ENCODE measurements at regions not wholly inside any gene's neighbourhood (a gene's known extent, or its start where the extent isn't known, plus 50 kb on each side); places are given as distances from the start of the nearest gene placed in this dataset.

DNA sequence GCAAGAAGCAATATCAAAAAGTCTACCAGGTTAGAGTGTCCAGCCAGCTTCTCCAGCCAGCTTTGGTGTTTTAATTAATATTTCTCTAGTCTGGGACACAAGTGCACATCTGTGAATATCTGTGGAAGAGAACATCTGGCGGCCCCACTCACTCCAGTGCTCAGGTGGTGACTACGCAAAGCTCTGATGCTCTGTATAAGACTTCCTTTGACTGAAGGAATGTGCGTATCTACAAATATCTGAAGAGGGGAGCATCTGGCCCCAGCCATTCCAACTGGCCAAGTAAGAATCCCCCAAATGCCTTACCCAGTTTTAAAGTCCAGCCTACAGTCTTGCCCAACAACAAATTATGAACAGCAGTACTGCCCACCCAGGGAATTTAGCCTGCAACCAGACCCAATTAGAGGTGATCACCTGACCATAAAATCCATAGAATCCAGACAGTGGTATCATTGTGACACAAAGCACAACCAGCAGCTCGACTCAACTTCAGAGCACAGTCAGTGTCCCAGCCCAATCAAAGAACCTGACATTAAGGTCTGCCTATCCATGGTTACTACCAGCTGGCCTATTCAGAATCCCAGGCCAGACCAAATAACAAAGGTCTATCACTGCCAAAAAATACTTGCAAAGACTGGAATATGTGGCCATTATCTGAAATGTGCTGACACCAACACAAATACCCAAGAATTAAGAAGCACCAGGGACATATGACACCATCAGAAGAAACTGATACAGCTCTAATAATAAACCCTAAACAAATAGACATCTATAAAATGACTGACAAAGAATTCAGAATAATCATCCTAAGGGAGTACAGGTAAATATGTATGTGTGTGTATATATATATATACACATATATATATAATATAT is 76.1 kb upstream of the MANEA start:
- no peaks in the 10 kb centered on the region for H3K27me3 ChIP-seq
- no peak for TF ChIP-seq POLR2A (IDR thresholded peaks at IDR 0.05)
- TF ChIP-seq, protein P1, sequence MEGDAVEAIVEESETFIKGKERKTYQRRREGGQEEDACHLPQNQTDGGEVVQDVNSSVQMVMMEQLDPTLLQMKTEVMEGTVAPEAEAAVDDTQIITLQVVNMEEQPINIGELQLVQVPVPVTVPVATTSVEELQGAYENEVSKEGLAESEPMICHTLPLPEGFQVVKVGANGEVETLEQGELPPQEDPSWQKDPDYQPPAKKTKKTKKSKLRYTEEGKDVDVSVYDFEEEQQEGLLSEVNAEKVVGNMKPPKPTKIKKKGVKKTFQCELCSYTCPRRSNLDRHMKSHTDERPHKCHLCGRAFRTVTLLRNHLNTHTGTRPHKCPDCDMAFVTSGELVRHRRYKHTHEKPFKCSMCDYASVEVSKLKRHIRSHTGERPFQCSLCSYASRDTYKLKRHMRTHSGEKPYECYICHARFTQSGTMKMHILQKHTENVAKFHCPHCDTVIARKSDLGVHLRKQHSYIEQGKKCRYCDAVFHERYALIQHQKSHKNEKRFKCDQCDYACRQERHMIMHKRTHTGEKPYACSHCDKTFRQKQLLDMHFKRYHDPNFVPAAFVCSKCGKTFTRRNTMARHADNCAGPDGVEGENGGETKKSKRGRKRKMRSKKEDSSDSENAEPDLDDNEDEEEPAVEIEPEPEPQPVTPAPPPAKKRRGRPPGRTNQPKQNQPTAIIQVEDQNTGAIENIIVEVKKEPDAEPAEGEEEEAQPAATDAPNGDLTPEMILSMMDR (IDR thresholded peaks at IDR 0.05) = no peak
- H3K9me3 ChIP-seq = no peaks in the 10 kb centered on the region
- H3K4me1 ChIP-seq = no peaks in the 10 kb centered on the region
- no peak overlapping the region for H3K4me3 ChIP-seq (replicated peaks in 1 of 3)
- 95 to 99% methylated on average over 4 of the region's 4 CpGs for WGBS, 2 donors
- H3K27ac ChIP-seq = no peak overlapping the region
- H3K36me3 ChIP-seq = no peaks in the 10 kb centered on the region
- DNase-seq = no peak
- intact Hi-C loops (cut with DNase I) = no loop called here

GRCh38 chr6:95503568-95503967 is 73.8 kb upstream of the MANEA start:
- Histone ChIP-seq H3K27ac (no peak overlapping the region), H3K27me3 (no peaks in the 10 kb centered on the region), H3K4me3 (replicated peaks in 1 of 3) (no peak overlapping the region), H3K4me1 (no peaks in the 10 kb centered on the region), H3K9me3 (no peaks in the 10 kb centered on the region), H3K36me3 (no peaks in the 10 kb centered on the region)
- 90 to 97% methylated on average over 1 of the region's 1 CpG for WGBS, 2 donors
- no peak for DNase-seq
- TF ChIP-seq, protein P1 (IDR thresholded peaks at IDR 0.05) = no peak
- no peak for TF ChIP-seq POLR2A (IDR thresholded peaks at IDR 0.05)
- intact Hi-C loops (cut with DNase I) = no loop called here

- no peak overlapping the region for H3K4me3 ChIP-seq (replicated peaks in 1 of 3)
- no peaks in the 10 kb centered on the region for H3K4me1 ChIP-seq
- H3K27me3 ChIP-seq = no peaks in the 10 kb centered on the region
- 37 to 38% methylated on average over 4 of the region's 4 CpGs for WGBS, 2 donors
- intact Hi-C loops (cut with DNase I) = no loop called here
- H3K27ac ChIP-seq = no peak overlapping the region
- no peaks in the 10 kb centered on the region for H3K9me3 ChIP-seq
- no peak for TF ChIP-seq POLR2A (IDR thresholded peaks at IDR 0.05)
- TF ChIP-seq, protein P1 (IDR thresholded peaks at IDR 0.05) = no peak
- no peaks in the 10 kb centered on the region for H3K36me3 ChIP-seq
- DNase-seq = no peak
Observed at GRCh38 chr6:95511404-95511803, 65.9 kb upstream of the MANEA start.

- intact Hi-C loops (cut with DNase I) = no loop called here
- Histone ChIP-seq H3K27me3 (no peaks in the 10 kb centered on the region), H3K4me1 (no peaks in the 10 kb centered on the region), H3K27ac (no peak overlapping the region), H3K36me3 (no peaks in the 10 kb centered on the region), H3K4me3 (replicated peaks in 1 of 3) (no peak overlapping the region), H3K9me3 (no peaks in the 10 kb centered on the region)
- DNase-seq = no peak
- WGBS, 2 donors = 75 to 78% methylated on average over 2 of the region's 2 CpGs
- TF ChIP-seq POLR2A (IDR thresholded peaks at IDR 0.05) = no peak
- TF ChIP-seq, protein P1 (IDR thresholded peaks at IDR 0.05) = no peak
Observed at GRCh38 chr6:95515975-95516374, 61.4 kb upstream of the MANEA start.

DNA sequence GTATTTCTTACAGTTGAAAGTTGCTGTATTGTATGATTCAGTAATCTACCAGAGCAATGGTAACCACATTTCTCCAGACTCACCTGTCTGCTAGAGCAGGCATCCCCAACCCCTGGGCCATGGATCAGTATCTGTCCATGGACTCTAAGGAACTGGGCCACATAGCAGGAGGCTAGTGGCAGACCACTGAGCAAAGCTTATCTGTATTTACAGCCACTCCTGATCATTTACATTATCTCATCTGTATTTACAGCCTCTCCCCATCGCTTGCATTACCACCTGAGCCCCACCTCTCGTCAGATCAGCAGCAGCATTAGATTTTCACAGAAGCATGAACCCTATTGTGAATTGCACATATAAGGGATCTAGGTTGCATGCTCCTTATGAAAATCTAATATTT is 60.3 kb upstream of the MANEA start:
- Histone ChIP-seq H3K36me3 (no peaks in the 10 kb centered on the region), H3K4me3 (replicated peaks in 1 of 3) (no peak overlapping the region), H3K4me1 (no peaks in the 10 kb centered on the region), H3K27me3 (no peaks in the 10 kb centered on the region), H3K27ac (no peak overlapping the region), H3K9me3 (no peaks in the 10 kb centered on the region)
- WGBS, 2 donors = 46 to 67% methylated on average over 2 of the region's 2 CpGs
- TF ChIP-seq, protein P1 (IDR thresholded peaks at IDR 0.05) = no peak
- TF ChIP-seq POLR2A (IDR thresholded peaks at IDR 0.05) = no peak
- intact Hi-C loops (cut with DNase I) = no loop called here
- DNase-seq = no peak

Measured in thyroid gland (tissue), 4 donors.